HG03060 (cell line): ENCODE measurements at regions not wholly inside any gene's neighbourhood (a gene's known extent, or its start where the extent isn't known, plus 50 kb on each side); places are given as distances from the start of the nearest gene placed in this dataset.

Experiments used
- ATAC-seq: cut with Tn5 transposase; IDR thresholded peaks from one replicate; pipeline ENCODE4 v1.9.1; 2021; ENCODE audit warnings: low read depth, moderate number of reproducible peaks; ENCODE audit not compliant: unreplicated experiment

- ATAC-seq: no peak
Observed at GRCh38 chr11:106398502-106399075, 321.1 kb downstream of the AASDHPPT start.

- no peak for ATAC-seq
Observed at GRCh38 chr11:106399076-106399511, 321.6 kb downstream of the AASDHPPT start.

- ATAC-seq: no peak
Observed at GRCh38 chr11:106399624-106400023, 322.2 kb downstream of the AASDHPPT start.

DNA sequence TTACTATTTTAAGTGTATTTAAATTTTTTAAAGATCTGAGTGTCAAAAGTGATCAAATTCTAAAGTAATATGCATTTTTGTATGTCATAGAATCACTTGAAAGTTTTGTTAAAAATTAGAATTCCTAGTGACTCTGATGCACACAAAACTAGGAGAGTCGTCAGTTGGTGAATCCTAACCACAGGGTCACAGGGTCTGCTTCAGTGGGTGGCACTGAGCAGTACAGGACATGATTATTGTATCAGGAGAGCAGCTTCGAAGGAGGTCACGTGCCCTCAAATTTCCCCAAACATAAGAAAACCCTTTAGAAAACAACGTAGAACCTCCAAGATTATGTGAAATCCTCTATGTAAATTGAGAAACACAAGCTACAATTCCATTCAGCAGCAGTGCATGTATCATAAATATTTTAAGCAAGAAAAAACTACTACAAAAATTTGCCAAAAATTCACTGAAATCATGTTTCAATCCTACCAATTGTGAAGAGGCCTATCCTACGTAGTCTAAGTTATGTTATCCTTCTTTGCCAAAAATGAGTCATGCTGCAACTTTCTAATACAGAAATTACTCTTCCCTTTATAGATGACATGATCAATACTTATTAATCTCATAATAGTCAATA lies 323.6 kb downstream of the AASDHPPT start:
- ATAC-seq: no peak

- ATAC-seq: no peak
Observed at GRCh38 chr11:106403751-106404150, 326.3 kb downstream of the AASDHPPT start.

- no peak for ATAC-seq
Observed at GRCh38 chr11:106409222-106409621, 331.8 kb downstream of the AASDHPPT start.

GRCh38 chr11:106409671-106410070 lies 332.2 kb downstream of the AASDHPPT start:
- ATAC-seq: no peak

DNA sequence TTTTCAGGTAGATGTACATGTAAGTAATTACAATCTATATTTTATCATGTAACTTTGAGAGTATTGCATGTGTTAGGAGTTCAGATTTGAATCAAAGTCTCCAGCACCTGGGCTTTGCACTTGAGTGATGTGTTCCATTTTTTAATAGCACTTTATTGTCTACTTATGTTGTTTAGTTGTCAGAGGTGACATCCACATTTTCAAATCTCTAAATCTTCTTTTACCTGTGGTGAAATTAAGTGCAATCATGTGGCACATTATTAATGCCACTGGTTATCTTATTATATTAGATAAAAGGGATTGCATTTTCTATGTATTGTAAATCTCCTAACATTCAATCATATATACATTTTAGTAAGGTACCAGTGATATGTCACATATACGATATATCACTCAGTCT lies 333.4 kb downstream of the AASDHPPT start:
- ATAC-seq: no peak

DNA sequence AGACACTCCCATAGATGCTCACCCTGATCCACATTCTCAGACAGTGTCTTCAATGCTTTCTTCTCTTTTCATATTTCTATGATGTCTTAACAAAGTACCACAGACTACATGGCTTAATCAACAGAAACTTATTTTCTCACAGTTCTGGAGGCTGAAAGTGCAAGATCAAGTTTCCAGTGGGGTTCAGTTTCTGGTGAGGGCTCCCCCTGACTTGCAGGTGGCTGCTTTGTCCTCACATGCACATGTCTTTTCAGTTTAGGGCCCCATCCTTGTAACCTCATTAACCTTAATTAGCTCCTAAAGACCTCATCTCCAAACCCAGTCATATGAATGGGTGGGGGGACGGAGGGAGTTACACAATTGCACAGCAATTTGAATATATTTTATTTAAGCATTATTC lies 335.8 kb downstream of the AASDHPPT start:
- ATAC-seq: no peak

- no peak for ATAC-seq
Observed at GRCh38 chr11:106415510-106415909, 338.0 kb downstream of the AASDHPPT start.

DNA sequence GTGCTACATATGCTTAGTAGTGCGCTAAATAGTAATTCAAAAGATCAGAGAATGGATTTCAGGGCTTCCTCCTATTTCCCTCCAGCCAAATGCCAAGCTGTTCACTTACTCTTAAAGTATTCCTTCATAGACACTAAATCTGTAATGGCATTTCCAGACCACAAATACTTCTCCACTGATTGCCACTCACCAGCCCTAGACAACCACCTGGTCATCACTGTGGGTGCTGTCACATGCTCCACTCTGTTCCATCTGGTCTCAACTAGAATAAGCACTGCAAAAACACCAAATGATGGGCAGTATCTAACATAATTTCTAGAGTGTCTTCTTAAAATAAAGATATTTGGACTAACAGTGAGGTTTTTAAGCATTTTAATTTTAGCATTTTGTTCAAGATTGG lies 341.3 kb downstream of the AASDHPPT start:
- ATAC-seq: no peak

DNA sequence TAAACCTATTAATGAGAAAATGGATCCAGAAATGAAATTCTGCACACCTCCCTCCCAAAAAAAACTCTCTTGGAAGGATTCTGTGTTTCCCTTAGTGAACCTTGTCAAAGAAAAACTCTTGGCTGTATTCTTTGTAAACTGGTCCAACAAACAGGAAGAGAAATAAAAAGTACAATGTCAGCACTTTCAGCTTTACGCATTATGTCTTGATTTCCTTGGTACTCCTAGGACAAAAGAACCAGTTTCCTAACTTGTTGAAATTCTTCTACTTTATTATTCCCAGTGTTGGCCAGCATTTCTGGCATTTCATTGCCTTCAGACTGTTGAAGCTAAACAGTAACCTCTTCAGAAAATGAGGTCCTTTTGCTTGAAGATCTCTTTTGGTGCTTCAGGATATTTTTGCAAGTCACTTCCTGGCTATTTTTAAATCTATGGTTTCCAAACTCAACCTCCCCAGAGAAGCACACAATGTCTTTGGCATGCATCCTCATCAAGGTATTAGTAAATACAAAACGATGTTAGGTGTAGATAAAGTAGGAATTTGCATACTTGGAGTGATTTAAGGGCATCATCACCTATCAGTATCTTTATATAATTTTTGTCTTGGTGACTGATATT lies 342.7 kb downstream of the AASDHPPT start:
- ATAC-seq: no peak

- ATAC-seq: no peak
Observed at GRCh38 chr11:106420686-106421085, 343.2 kb downstream of the AASDHPPT start.

DNA sequence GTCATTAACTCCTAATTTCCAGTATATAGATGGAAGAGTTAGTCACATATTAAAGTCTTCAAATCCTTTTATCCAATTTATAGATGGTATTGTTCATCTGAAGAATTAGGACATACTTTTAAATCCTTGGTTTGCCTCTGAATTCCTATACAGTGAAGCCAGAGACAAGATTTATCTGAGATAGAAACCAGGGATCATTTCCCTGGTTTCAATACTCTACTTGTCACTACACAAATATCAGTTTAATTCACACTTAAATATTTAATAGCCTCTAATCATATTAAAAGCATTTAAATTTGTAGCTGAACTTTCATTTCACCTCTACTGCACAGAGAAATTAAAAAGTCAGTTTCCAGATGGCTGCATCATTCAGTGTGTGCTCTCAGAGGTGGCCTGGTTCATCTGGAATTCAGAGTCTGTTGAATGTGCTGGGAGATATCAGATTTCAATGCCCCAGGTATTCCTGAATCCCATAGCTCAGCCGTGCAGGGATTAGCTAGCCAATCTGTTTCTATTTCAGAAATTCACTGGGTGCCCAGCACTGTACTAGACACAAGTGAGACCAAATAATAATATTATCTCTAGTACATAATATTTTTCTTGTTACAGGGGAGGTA lies 344.3 kb downstream of the AASDHPPT start:
- no peak for ATAC-seq

DNA sequence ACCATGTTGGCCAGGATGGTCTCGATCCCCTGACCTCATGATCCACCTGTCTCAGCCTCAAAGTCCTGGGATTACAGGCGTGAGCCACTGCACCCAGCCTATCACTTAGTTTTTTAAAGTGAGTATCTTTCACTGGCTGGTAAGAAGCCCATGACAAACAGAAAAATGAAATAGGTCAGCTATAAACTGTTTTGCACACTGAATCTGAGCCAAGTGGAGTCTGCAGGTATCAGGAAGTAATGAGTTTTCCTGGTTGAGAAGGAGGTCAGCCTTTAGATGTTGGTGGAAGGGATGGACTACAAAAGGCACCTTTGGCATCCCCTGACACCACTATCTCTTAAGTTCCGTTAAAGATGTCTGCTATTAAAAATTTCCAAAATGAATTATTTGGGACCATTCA lies 345.1 kb downstream of the AASDHPPT start:
- ATAC-seq: no peak

- no peak for ATAC-seq
Observed at GRCh38 chr11:106424111-106424510, 346.6 kb downstream of the AASDHPPT start.

DNA sequence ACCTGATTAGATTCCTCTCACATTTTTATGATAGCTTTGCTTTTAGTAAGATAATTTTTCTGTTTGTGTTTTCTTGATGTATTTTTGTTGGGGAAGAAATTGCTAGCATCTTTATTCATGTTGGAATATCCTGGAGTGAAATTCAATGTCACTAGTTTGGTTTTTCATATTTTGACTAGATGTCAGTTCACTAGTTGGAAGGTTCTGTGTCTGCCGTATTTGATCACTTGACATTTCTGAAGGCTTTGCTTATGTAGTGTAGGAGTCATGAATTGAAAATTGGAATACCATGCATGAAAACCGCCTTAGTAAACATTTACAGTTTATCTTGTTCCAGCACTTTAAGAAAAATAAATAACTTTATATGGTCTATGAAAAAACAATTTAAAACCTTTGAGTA lies 348.4 kb downstream of the AASDHPPT start:
- no peak for ATAC-seq

DNA sequence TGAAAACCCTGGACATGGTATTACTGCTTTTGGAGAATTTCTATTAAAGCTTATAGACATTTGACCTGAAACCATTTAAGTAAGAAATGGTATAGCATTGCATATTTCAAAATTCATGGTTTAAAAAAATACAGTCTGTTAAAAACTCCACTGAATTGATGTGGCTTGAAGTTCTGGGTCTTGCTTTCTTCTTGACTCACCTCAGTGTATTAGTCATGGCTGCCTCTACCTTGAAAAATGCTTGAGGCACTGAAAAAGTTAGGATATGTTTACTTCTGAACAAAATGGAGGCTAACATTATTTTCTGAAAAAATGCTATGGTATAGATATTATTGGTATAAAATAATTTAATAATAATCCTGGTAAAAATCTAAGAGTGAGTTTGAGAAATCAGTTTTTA lies 349.2 kb downstream of the AASDHPPT start:
- no peak for ATAC-seq

GRCh38 chr11:106427736-106428135 lies 350.3 kb downstream of the AASDHPPT start:
- ATAC-seq: no peak

- ATAC-seq: no peak
Observed at GRCh38 chr11:106442032-106442431, 364.6 kb downstream of the AASDHPPT start.

DNA sequence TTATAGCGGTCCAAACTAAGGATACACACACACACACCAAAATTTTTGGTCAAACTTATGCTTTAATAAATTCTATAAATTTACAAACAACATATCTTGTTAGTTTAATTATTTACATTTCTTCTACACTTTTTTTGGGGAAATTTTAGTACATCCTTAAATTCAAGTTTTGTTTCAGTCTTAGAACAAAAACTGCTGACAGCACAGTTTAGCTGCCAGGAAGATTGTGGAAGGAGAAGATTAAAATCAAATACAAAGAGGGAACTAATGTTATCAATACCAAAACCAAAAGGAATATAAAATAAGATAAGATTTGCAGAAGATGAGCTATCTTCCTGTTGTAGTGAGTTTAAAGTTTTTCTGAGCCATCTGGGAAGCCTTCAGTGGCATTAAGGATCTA lies 368.8 kb downstream of the AASDHPPT start:
- ATAC-seq: no peak

- no peak for ATAC-seq
Observed at GRCh38 chr11:106446955-106447354, 369.5 kb downstream of the AASDHPPT start.
